ELR (cell line): ENCODE measurements at regions not wholly inside any gene's neighbourhood (a gene's known extent, or its start where the extent isn't known, plus 50 kb on each side); places are given as distances from the start of the nearest gene placed in this dataset.

Experiments
- DNase-seq: peaks from one replicate; pipeline ENCODE4 v3.0.0-alpha.2; 2015; ENCODE audit warnings: low read depth

DNA sequence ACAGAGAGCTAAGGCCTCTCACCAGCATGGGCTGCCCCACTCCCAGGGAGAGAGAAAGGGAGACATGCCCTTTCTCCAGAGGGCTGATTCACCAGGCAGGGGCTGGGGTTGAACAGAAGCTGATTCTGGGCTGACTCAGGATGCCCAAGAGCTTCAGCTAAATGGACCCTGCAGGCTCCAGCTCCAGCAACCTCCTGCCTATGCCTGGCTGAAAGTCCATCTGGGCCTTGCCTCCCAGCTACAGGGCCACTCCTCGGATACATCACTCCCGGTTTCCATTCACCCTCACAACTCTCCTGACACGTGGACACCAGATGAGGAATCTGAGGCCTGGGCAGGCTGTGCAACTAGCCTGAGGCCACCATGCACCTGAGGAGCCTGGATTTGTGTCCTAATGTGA, 215.5 kb downstream of the BUD13 start:
- peak; percentile 75 for DNase-seq

DNA sequence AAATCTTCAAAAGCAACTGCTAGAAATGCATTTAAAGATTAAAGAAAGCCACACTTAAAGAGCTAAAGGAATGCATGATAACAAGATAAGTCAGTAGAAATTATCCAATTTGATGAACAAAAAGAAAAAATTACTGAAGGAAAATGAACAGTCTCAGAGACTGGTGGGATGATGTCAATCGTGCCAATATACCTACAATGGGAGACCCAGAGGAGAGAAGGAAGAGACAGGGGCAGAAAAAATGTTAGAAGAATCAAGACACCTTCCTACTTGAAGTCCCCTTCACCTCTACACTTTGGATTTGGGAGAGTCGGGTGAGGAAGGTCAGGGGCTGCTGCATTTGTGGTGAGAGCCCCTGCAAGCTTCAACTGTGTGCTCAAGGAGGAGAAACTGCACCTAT, 216.3 kb downstream of the BUD13 start:
- no peak for DNase-seq

DNA sequence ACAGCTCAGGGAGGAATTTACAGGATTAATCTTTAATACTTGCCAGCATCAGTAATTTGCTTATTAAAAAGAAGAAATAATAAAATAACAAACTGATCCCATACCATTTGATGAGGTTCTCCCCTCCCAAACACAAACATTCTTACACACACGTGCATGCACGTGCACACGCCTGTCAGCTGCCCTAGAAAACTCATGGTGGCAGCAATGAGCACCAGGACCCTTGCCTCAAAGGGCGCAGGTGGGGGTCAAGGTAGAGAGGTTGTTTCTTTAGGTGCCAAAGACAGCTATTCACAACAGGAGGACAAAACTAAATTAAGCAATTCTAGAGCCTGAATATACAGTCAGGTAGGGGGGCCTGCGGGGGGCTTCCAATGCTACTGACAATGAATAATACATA, 219.3 kb downstream of the BUD13 start:
- no peak for DNase-seq

DNA sequence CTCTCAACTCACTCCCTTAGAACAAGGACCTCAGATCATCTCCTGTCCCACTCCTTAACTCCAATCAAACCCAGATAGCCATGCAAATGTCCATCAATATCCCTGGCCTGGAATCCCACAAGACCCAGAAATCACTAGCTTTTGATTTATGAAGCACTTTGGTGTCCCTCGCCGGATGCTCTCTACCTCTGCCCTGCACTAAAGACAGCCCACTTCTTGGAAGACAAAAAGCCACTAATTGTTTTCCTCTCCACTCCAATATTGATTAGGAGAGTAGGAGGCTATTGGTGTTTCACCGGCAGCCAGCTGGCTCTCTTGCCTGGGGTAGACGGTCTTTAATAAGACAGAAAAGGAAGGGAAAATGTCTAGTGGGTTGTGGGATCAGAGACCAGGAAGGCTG, 221.2 kb downstream of the BUD13 start:
- no peak for DNase-seq

DNA sequence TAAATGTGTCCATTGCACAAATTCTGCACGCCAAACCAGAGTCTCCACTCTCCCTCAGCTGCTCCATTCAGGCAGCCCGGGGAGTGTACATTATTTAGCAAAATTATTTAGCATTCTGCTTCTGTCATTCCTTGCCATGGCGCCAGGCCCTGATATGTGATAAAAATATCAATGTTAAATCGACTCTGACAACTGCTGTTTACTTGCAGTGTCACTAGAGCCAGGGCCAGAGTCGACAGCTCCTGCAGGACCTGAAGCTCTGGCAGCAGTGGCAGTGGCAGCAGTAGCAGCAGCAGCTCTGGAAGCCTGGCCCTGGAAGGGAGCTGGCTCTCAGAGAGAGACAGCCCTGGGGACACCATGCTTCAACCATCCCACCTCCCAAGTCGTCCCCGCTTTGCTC, 224.5 kb downstream of the BUD13 start:
- DNase-seq, result no peak

DNA sequence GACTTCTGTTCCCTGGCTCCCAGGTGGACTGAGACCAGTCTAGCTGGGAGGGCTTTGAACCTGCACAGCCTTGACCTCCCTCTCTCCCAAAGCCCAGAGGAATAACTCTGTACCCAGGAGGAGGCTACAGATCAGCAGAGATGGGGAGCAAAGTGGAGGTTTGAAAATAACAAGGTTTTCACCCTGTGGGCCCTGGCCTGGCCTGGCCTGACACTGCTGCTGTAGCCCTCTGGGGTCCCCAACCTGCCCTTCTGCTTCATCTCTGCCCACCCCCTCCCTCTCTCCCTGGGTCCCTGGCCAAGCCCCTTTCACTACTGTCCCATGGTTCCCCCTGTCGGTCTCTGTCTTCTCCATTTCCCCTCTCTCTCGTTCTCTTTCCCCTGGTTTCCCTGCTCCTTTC, 225.2 kb downstream of the BUD13 start:
- no peak for DNase-seq

DNA sequence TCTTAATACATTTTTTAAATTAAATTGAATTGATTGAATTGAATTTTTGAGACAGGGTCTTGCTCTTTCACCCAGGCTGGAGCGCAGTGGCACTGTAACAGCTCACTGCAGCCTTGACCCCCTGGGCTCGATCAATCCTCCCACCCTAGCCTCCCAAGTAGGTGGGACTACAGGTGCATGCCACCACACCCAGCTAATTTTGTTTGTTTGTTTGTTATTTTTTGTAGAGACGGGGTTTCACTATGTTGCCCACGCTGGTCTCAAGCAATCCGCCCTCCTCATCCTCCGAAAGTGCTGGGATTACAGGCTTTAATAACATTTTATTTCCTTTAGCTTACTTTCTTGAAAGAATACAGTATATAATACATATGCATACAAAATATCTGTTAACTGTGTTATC, 226.9 kb downstream of the BUD13 start:
- DNase-seq, result no peak

DNA sequence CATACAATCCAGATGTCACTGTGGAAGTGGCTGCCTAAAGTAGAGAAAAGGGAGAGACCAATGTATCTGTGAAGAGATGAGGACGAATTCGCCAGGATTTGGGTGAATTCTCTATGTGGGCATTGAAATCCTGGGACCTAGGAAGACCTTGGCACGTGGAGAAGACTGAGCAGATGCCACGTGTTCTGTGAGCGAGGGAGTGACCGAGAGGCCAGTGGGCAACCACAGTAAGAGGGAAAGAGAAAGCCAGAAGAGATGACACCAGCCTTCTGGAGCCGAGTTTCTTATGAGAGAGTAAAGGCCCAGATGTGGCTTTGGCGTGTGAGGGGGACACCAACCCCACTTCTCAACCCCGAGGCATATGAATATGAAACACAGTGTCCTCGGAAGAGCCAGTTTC, 228.1 kb downstream of the BUD13 start:
- DNase-seq, result no peak

DNA sequence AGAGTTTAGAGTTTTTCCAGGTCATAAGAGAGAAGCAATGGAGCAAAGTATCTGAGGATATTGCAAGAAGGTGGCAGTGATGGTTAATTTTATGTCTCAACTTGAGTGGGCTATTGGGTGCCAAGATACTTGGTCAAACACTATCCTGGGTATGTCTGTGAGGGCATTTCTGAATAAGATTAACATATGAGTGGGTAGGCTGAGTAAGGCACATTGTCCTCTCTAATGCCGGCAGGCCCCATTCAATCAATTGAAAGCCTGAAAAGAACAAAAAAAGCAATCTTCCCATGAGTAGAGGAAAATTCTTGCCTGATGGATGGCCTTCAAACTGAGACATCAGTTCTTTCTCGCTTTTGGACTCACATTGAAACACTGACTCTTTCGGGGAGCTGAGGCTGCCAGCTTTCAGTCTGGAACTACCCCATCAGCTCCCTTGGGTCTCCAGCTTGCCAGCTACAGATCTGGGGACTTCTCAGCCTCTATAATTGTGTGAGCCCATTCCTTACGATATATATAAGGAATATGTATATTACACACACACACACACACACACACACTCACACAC, 228.8 kb downstream of the BUD13 start:
- DNase-seq, result no peak

DNA sequence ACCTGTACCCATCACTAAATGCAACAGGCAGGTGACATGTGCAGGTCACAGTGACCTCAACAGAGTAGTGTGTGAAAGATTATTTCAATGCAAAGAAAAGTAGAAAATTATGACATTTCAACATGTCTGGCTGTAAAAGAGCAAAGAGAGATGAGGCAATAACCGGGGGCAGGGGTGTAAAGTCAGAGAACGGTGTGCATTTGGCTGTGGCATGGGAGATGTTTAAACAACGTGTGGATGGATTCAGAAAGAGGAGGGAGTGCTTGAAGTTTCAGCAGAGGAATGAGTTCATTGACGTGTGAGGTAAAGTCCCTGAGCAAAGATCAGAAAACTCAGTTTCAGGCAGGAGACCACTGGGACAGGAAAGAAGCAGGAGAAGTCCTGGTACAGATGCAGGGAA, 229.7 kb downstream of the BUD13 start:
- DNase-seq, result no peak

DNA sequence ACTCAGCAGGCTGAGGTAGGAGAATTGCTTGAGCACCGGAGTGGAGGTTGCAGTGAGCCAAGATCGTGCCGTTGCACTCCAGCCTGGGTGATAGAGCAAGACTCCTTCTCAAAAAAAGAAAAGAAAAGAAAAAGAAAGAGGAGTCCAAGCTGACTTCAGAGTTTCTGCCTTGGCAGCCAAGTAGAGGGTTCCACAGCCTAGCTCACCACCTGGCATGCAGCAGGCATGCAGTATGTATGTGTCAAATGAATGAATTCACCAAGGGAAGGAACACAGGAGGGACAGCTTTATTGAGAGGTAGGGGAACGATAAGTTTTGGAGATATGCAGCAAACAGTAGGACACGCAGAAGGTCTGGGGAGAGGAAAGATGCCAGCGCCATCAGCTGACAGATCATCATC, 230.4 kb downstream of the BUD13 start:
- no peak for DNase-seq

DNA sequence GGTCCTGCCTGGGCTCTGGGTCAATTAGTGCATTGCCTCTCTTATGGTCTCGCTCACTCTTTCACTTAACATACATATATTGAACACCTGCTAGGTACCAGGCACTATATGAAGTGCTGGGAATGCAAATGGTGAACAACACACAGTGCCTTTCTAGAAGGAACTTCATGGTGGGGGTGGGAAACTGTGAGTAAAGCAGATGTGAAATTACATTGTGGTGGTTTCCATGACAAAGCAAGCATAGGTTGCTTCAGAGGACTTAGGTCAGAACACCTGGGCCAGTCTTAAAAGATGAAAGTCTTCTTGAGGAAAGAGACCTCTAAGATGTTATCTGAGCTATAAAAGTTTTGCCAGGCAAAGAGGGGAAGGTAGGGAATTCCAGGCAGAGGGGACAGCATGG, 231.3 kb downstream of the BUD13 start:
- no peak for DNase-seq

DNA sequence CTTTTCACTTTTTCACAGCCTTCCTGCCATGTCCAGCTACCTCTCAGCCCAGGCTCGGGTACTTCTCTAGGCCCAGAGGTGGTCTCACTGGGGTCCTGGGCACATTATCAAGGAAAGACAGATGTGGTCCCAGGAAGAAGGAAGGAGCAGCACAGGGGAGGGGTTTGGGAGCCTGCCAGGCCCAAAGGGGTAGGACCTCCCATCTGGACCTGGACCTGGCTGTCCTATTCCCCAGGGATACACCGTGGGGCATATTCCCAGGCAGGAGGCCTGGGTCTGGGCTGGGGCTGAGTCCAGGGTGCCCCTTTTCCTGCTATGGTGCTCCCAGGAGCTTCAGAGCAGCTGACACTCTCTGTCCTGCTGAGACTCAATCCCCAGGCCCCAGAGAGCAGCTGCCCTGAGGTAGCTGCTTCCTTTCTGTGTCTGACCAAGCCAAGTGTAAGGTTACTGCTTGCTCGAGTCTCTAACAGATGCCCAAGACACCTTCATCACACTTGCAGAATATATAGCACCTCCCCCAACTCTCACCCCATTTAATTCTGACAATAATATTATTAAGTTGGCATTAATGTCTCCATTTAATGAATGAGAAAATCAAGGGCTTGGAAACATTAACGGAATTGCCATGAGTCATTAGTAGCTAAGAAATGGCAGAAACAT, 232.0 kb downstream of the BUD13 start:
- no peak for DNase-seq

DNA sequence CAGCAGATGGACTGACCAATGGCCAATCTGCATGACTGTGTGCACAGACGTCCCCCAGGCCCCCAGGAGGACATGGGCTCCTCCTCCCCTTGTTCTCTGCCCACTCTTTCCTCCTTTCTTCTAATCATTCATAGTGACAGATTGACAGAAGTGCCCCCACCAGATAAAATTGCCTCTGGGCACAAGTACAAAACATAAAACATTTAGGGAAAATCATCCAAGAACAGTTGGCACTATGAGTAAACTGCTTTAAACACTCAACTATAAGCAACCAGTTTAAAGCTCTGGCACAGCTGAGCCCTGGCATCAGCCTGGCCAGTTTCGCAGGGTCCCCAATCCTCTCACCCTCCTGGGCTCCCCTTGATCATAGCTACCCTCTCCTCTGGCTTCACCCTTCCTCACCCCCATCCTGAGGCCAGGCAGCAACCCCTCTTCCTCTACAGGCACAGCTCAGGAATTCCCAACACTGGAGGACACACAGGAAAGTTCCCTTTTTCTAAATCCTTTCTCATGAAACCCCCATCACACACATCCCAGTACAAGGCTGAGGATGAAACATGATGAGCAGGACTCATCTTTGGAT, 232.9 kb downstream of the BUD13 start:
- DNase-seq, result no peak

DNA sequence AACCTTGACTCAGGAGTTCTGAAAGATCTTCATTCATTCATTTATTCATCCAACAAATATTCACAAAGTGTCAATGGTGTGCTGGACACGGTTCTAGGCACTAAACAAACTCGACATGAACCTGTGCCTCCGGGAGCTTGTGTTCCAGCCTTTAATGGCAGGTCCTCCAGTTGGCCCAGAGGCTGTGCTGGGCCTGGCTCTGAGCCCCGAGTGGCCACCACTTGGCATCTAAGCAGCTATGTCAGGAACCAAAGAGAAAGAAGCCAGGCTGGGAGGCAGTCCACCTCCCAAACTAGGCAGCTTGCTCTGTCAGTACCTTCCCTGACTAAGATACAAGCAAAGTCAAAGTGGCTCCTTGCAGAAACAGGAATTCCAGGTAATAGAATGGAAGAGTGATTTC, 233.6 kb downstream of the BUD13 start:
- no peak for DNase-seq

DNA sequence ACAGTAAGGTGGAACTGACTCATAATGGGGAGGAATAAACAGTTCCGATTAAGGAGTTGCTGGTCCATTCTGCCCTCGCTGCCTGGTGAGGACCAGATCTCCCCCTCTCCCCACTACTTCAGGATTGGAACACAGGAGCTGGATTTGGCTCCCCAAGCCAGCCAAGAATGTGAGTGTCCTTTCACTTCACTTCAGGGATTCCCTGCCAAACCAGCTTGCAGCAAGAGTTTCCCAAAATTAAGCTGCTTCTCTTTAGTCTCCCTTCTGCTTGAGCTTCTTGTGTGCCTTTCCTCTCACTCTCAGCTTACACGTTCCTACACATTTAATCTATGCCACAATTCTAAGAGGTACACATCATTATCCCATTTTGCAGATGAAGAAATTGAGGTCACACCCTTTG, 234.1 kb downstream of the BUD13 start:
- no peak for DNase-seq

DNA sequence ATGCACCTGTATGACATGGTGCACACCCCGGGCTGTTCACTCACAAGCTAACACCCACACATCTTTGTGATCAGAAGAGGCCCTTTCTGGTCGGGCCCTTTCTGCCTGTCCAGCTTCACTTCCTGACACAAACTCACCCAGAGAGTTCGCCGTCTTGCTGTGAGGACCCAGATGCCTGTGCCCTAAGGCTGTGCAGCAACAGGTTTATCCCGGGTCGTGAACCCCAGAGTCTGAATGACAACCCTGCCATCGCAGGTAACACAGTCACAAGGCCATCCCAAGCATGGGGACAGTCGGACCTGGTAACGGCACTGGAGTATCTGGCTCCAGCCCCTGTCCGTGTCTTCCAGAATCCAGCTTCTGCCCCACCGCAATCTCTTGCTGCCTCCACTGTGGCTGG, 235.1 kb downstream of the BUD13 start:
- no peak for DNase-seq

DNA sequence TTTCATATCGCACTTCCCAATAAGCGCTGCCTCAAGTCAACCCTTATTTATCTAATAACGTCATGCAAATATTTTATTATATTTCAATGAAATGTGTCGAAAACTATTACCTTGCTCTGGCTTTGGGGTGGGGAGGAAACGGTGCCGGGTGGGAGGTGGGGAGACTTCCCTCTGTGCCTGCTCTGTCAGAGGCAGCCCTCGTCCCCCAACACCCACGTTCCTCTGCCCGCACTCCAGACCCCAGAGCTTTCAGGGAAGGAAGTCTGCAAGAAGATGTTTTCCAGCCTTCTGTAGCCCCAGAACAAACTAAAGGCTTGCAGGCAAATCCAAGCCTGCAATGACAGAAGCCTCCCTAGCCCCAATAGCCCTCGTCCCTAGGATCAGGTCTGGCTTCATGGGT, 235.7 kb downstream of the BUD13 start:
- DNase-seq, result no peak

DNA sequence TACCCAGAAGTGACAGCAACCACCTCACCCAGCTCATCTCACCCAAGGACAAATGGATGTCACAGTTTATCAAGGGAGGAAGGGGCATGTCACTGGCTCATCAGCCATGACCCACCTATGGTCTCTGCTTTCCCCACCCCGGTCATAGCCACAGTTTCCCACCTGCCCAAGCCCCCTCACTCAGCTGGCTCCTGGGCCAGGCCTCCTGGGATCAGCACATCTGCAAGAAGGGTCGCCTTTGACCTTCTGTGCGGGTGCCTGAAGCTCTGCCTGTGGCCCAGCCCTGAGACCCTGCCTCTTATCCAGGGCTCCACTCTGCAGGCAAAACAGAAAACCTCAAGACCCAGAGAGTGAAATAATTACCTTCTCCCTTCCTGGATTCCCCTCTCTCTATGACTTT, 236.4 kb downstream of the BUD13 start:
- no peak for DNase-seq

DNA sequence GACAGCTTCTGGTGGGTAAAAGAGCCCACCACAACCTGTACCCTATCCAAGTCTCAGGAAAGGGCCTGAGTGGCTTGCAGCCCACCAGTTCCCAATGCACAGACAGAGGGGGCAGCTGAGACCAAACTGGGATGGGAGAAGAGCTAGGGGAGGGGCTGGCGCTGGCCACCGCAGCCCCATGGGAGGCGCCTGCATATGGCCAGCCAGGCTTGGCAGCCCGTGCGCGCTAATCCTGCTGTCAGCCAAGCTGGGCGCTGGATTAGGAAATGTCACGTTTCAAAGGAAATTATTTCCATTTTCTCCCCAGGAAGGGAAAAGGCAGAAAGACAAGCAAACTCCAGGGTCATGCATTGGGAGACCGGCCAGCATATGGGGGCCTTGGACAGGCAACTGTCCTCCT, 236.8 kb downstream of the BUD13 start:
- no peak for DNase-seq

DNA sequence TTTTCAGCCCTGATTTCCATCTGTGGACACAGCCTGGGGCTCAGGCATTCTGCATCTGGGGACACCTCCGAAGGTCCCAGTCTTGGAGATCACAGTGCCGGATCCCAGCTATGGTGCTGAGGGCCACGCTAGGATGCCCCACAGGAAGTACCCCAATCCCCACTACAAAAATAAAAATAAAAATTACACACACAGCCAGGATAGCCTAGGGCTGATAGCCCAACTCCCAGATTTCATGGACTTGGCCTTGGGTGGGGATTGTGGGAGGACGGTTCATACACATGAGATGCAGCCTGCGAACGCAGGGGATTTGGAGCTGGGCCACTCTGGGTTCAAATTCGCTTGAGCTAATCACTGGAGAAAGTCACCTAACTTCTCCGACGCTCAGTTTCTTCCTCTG, 237.7 kb downstream of the BUD13 start:
- no peak for DNase-seq

DNA sequence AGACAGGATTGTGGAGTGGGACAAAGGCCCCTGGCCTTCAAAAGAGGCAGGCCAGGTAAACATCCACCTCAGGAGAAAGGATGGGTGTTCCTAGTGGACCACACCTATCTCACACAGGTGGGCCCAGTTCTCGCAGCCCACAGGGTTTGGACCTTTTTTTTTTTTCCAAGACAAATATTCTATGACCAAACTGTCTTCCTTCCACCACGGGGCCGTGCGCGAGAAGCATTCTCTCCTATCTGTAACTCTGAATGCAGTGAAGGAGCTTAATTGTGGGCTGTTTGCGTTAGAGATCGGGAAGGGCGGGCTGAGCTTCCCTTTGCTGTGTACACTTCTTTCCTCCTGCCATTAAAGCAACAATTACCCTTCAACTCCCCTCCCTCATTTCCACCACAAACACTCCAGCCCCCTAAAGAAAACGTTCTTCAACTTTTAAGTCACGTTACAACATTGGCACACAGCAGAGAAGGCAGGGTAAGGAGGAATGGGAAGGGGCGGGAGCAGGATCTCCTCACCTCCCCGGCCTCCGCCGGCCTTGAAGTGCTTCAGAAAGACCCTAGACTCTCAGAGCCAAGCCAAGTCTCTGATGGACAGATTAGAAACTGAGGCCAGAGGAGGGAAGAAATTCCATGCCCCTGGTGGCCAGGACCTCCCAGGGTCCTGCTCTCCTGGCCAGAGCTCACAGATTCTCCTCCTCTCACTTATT, 238.4 kb downstream of the BUD13 start:
- DNase-seq, result no peak

DNA sequence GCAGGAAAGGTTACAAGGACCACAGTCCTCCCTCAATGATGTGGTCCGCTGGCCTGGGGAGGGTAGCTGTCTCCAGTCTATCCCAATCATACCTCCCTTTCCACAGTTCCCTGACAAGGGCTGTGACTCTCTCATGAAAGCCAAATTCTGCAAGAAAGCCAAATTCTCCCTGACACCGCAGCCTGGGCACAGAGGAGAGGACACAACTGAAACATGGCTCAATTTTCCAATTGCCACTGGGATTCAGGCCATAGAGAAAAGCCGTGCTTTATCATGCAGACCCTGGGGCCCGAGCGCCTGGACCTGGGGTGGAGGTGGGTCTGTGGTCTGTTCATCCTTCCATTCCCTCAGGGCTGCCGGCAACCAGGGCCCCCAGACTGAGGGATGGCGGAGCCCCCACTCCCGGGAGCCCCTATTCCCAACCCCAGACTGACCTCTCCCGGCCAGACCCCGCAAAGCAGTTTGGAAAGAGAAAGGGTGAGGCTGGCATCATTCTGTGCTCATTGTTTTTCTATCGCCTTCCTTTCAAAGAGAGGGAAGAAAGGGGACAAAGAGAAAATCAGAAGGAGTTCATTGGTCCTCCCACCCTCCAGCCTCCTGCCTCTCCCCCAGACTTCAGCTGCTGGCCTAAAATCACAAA, 239.5 kb downstream of the BUD13 start:
- DNase-seq, result no peak
